ENCODE measurements at regions not wholly inside any gene's neighbourhood (a gene's known extent, or its start where the extent isn't known, plus 50 kb on each side); places are given as distances from the start of the nearest gene placed in this dataset.

GRCh38 chr3:72548461-72548860 lies 299.8 kb downstream of the SHQ1 start:
- TF ChIP-seq POLR2AphosphoS5 (IDR thresholded peaks at IDR 0.05; ENCODE audit: insufficient read depth in 1 of 2, low read depth in 1 of 2) = no peak
- no peak for TF ChIP-seq POLR2A (IDR thresholded peaks at IDR 0.05)
- TF ChIP-seq CTCF (IDR thresholded peaks at IDR 0.05) = no peak

Measured in vagina (tissue), 2 donors.